ENCODE measurements at regions not wholly inside any gene's neighbourhood (a gene's known extent, or its start where the extent isn't known, plus 50 kb on each side); places are given as distances from the start of the nearest gene placed in this dataset.

GRCh38 chr5:4017076-4017803 lies 421.6 kb downstream of the IRX1 start:
- TF ChIP-seq, protein P1, sequence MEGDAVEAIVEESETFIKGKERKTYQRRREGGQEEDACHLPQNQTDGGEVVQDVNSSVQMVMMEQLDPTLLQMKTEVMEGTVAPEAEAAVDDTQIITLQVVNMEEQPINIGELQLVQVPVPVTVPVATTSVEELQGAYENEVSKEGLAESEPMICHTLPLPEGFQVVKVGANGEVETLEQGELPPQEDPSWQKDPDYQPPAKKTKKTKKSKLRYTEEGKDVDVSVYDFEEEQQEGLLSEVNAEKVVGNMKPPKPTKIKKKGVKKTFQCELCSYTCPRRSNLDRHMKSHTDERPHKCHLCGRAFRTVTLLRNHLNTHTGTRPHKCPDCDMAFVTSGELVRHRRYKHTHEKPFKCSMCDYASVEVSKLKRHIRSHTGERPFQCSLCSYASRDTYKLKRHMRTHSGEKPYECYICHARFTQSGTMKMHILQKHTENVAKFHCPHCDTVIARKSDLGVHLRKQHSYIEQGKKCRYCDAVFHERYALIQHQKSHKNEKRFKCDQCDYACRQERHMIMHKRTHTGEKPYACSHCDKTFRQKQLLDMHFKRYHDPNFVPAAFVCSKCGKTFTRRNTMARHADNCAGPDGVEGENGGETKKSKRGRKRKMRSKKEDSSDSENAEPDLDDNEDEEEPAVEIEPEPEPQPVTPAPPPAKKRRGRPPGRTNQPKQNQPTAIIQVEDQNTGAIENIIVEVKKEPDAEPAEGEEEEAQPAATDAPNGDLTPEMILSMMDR (IDR thresholded peaks at IDR 0.05): no peak
- no peak for TF ChIP-seq POLR2A (IDR thresholded peaks at IDR 0.05)
